ENCODE measurements at regions not wholly inside any gene's neighbourhood (a gene's known extent, or its start where the extent isn't known, plus 50 kb on each side); places are given as distances from the start of the nearest gene placed in this dataset.
"Not testable (repeated sequence)": the region's sequence is repeated elsewhere in the genome, so short reads cannot be mapped to it uniquely, and the experiment has no call there.

GRCh38 chr2:84212611-84213314, 246.3 kb downstream of the SUCLG1 start:
- DNase-seq: no peak

- DNase-seq: no peak
These were observed 249.1 kb downstream of the SUCLG1 start for GRCh38 chr2:84209941-84210340.

- DNase-seq: no peak
These were observed 254.1 kb downstream of the SUCLG1 start for GRCh38 chr2:84204995-84205394.

- DNase-seq: no peak
These were observed 256.9 kb downstream of the SUCLG1 start for GRCh38 chr2:84202166-84202565.

GRCh38 chr2:84201158-84201557, 257.9 kb downstream of the SUCLG1 start:
- no peak for DNase-seq

GRCh38 chr2:84197901-84198300, 261.2 kb downstream of the SUCLG1 start:
- DNase-seq: no peak

GRCh38 chr2:84194949-84195644, 264.0 kb downstream of the SUCLG1 start:
- DNase-seq: no peak

- DNase-seq: no peak
These were observed 264.9 kb downstream of the SUCLG1 start for GRCh38 chr2:84194181-84194580.

GRCh38 chr2:84187258-84187657, 271.8 kb downstream of the SUCLG1 start:
- no peak for DNase-seq

- no peak for DNase-seq
These were observed 277.2 kb downstream of the SUCLG1 start for GRCh38 chr2:84181927-84182326.

GRCh38 chr2:84177733-84178132, 281.3 kb downstream of the SUCLG1 start:
- DNase-seq: no peak

- no peak for DNase-seq
These were observed 283.1 kb downstream of the SUCLG1 start for GRCh38 chr2:84175970-84176369.

- no peak for DNase-seq
These were observed 283.7 kb downstream of the SUCLG1 start for GRCh38 chr2:84175340-84175739.

- no peak for DNase-seq
These were observed 286.0 kb downstream of the SUCLG1 start for GRCh38 chr2:84173041-84173440.

GRCh38 chr2:84170979-84171378, 288.1 kb downstream of the SUCLG1 start:
- no peak for DNase-seq

GRCh38 chr2:84169871-84170270, 289.2 kb downstream of the SUCLG1 start:
- DNase-seq: no peak

- not testable (repeated sequence) for DNase-seq
These were observed 290.5 kb downstream of the SUCLG1 start for GRCh38 chr2:84168552-84168951.

- DNase-seq: no peak
These were observed 293.8 kb downstream of the SUCLG1 start for GRCh38 chr2:84165256-84165655.

GRCh38 chr2:84160453-84160852, 298.6 kb downstream of the SUCLG1 start:
- DNase-seq: no peak

GRCh38 chr2:84158605-84159004, 300.5 kb downstream of the SUCLG1 start:
- DNase-seq: no peak

GRCh38 chr2:84152462-84152861, 306.6 kb downstream of the SUCLG1 start:
- DNase-seq: no peak

GRCh38 chr2:84144345-84144744, 314.7 kb downstream of the SUCLG1 start:
- no peak for DNase-seq

- no peak for DNase-seq
These were observed 322.0 kb downstream of the SUCLG1 start for GRCh38 chr2:84137034-84137433.

GRCh38 chr2:84132370-84132769, 326.7 kb downstream of the SUCLG1 start:
- DNase-seq: no peak
